T-helper 1 cell treated with Interleukin-12 subunit alpha and Interleukin-12 subunit beta and Interleukin-4 antibody, amounts not matched to agents 30 ng/mL and 1 ng/mL, for 36 hours (primary cell): ENCODE measurements at regions not wholly inside any gene's neighbourhood (a gene's known extent, or its start where the extent isn't known, plus 50 kb on each side); places are given as distances from the start of the nearest gene placed in this dataset.

Source experiments
- intact Hi-C: fragments of 100-400 bp; cut with micrococcal nuclease; formaldehyde crosslinking; loops from one replicate; pipeline ENCODE4 v1.15.1; 2024

DNA sequence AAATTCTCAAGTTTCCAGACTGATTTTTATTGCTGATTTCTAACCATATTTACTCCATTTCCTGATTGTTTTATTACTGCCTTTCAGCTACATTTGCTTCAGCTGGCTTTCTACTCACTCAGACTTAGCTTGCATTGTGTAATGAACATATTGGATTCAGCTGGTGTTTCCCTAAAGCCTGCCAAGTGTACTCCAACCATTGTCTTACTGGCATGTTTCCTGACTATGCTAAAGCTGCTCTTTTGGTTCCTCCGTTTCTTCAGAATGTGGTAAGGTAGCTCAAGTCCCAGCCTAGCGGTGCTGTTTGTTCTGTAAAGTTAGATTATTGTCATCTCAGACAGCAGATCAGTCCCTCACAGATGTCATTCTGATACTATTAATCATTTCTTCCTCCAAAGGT lies 53.1 kb upstream of the GLRA2 start:
- intact Hi-C loops, result no loop called here

GRCh38 chrX:14449773-14450172 lies 79.6 kb upstream of the GLRA2 start:
- intact Hi-C loops, result no loop called here

- intact Hi-C loops, result no loop called here
Measured at GRCh38 chrX:14448406-14448805, 80.9 kb upstream of the GLRA2 start.

GRCh38 chrX:14440106-14440505 lies 89.2 kb upstream of the GLRA2 start:
- intact Hi-C loops, result no loop called here

DNA sequence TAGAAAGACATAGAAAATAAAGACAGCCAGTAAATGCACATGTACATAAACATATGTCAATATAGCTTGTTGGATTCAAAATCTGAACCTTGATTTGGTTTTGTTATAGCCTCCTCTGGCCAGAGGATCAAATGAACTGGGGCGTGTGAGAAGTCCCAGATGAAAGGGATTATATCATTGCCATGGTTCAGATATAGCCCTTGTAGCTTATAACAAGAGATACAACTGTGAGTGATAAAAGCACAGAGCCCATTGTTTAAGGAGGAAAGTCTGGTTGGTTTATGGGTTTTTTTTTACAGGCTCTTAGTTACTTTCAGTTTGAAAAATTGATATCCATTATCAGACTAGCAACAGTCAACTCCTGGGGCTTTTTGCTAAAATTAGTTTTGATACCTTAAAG lies 101.7 kb upstream of the GLRA2 start:
- intact Hi-C loops, result no loop called here

DNA sequence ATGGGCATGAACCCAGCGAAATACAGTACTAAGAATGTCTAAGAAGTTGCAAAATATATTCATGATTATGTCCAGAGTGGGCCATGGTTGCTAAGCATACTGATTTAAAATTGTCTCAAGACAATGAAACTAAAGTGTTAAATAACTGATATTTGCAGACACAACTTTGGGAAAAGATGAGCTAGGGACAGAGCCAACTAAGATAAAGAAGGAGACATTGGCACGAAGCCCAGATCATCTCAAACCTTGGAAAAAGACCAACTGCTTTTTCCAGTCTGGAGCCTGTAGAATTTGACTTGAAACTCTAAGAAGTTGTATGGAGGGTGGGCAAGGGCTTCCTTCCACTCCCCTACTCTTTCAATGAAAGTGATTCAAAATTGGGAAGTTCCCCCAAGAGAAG lies 108.5 kb upstream of the GLRA2 start:
- intact Hi-C loops, result no loop called here

- intact Hi-C loops, result no loop called here
Measured at GRCh38 chrX:14412686-14413085, 116.7 kb upstream of the GLRA2 start.

DNA sequence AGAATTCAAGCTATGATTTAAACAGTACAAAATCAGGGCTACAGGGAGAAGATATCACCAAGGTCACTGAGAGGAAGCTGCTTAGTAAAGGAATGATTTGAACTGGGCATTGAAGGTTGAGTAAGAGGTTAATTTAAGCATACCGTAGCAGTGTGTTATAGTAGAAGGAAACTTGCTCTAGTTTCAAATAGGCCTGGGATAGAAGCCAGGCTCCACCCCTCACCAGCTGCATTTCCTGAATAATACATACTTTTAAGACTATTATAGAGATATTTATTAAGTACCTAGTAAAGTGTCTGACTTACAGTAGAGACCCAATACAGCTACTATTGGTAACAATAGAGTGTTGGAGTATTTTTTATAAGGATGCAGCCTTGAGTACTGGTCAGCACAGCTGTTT lies 118.0 kb upstream of the GLRA2 start:
- intact Hi-C loops, result no loop called here

- intact Hi-C loops, result no loop called here
Measured at GRCh38 chrX:14409341-14409740, 120.0 kb upstream of the GLRA2 start.

DNA sequence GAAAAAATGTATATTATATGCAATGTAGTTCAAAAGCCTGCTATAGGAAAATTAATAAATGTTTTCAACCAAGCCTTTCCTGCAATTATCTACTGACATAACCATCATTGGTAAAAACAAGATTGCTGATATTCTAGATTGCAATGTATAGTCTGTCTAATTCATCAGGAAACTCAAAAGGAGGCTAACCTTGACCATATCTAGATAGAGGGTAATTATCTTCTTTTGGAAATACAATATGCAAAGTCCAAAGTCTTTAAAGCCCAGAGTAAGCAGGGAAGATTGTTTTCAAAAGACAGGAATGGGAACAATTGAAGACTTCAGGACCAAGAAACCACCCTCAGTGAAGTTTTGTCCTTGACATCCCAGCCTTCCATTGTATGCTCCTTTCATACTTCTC lies 123.1 kb upstream of the GLRA2 start:
- intact Hi-C loops, result no loop called here

GRCh38 chrX:14398725-14399124 lies 130.6 kb upstream of the GLRA2 start:
- intact Hi-C loops, result no loop called here

DNA sequence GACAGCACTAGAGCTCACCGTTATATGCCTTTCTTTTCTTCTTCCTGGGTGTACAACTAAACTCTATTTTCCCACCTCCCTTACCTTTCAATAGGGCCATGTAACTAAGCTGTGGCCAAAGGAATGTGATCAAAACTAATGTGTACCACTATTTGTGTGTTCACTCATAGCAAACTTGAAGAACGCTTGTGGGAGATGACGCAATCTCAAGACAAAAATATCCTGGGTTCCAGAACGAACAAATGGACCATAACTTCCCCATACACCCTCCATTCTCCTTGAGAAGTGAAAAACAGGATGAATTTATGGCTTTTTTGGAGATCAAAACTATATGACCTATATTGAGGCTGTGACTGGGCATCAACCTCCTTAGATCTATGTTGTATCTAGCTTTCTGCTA lies 139.7 kb upstream of the GLRA2 start:
- intact Hi-C loops, result no loop called here

- intact Hi-C loops, result no loop called here
Measured at GRCh38 chrX:14386981-14387380, 142.4 kb upstream of the GLRA2 start.

GRCh38 chrX:14380044-14380443 lies 149.3 kb upstream of the GLRA2 start:
- intact Hi-C loops, result no loop called here

- intact Hi-C loops, result no loop called here
Measured at GRCh38 chrX:14377427-14377826, 151.9 kb upstream of the GLRA2 start.

DNA sequence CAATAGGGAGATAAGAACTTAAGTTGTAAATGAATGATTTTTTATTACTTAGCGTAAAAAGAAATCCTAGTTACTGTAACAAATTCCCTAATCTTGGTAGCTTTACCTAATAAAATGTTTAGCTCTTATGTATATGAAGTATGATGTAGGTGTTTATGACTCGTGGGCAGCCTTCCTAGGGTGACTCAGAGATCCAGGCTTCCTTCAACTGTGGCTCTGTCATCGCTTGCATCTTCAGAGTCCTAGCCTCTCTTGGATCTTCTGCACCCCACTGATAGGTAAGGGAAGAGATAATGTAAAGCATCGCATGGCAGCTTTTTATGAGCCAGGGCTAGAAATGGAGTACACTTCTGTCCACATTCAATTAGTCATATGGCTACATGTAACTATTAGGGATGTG lies 165.6 kb upstream of the GLRA2 start:
- intact Hi-C loops, result no loop called here

GRCh38 chrX:14362721-14363120 lies 166.6 kb upstream of the GLRA2 start:
- intact Hi-C loops, result no loop called here

DNA sequence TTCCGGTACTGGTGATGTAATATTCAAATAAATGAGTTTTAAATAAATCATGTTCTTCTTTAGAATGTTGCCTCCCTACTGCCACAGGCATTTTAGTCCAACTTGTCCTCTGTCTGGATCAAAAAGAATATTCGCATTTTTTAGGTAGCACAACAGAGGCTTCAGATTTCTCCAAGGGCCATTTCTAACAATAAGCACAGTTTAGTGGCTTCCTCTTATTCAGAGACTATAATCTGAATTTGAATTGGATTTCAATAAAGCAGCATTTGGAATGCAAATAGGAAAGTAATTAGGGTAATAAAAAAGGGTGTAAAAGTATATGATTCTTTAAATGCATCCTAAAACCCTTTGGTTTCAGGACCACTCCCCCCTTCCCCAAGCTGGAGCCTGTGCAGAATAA lies 167.9 kb upstream of the GLRA2 start:
- intact Hi-C loops, result no loop called here

GRCh38 chrX:14359727-14360126 lies 169.6 kb upstream of the GLRA2 start:
- intact Hi-C loops, result no loop called here

- intact Hi-C loops, result no loop called here
Measured at GRCh38 chrX:14359316-14359715, 170.0 kb upstream of the GLRA2 start.

- intact Hi-C loops, result no loop called here
Measured at GRCh38 chrX:14357314-14357713, 172.0 kb upstream of the GLRA2 start.

GRCh38 chrX:14356401-14356800 lies 172.9 kb upstream of the GLRA2 start:
- intact Hi-C loops, result no loop called here

DNA sequence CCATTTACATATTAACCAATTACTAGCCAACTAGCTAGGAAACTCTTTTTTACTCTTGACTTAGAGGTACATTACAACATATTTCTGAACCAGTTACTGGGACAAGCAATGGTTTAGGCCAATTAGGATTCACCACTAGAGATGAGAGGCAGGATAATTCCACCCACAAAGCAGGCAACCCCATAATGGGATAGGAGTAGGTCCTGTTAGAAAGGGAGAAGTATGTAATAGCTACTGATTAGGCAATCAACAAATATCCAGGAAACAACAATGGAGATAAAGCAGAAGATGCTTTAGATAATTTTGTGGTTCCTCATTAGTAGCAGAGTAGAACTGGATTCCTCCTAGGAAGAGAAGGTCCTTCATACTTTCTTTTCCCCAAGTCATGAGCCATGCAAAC lies 173.8 kb upstream of the GLRA2 start:
- intact Hi-C loops, result no loop called here

DNA sequence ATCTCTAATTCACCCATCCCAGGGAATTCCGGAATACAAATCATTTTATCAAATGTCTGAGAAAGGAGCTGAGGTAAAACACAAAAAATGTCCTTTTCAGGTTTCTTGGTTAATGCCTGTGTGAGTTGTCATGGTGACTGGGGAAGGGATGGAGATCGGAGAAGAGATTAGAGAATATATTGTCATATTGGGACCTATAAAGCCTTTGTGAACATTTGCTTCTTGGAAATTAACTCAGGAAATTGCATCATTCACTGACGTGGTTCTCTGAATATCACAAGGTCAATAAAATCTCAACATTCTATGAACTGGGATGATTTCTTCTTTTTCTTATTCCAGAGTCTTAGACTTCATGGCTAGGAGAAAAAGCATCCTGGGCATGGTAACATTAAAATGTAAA lies 174.8 kb upstream of the GLRA2 start:
- intact Hi-C loops, result no loop called here

DNA sequence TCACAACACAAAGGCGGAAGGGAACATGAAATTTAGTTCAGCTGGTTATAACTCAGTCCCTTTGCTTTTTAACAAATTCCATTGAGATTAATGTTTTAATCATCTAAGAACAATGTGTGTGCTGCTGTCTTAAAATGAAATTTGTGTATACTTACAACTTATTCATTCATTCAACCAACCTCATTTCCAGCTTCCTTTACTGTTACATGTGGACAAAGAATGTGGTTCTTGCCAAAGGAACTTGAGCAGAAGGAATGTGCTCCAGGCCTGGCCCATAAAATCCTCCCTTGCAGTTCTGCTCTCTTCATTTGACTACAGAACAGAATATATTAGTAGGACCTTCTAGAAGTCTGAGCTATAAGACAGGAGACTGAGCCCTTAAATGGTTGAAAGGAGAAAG lies 176.8 kb upstream of the GLRA2 start:
- intact Hi-C loops, result no loop called here
